ENCODE measurements at regions not wholly inside any gene's neighbourhood (a gene's known extent, or its start where the extent isn't known, plus 50 kb on each side); places are given as distances from the start of the nearest gene placed in this dataset.
A peak's percentile ranks its signal among the peaks of the same experiment; 100 is the strongest.

DNA sequence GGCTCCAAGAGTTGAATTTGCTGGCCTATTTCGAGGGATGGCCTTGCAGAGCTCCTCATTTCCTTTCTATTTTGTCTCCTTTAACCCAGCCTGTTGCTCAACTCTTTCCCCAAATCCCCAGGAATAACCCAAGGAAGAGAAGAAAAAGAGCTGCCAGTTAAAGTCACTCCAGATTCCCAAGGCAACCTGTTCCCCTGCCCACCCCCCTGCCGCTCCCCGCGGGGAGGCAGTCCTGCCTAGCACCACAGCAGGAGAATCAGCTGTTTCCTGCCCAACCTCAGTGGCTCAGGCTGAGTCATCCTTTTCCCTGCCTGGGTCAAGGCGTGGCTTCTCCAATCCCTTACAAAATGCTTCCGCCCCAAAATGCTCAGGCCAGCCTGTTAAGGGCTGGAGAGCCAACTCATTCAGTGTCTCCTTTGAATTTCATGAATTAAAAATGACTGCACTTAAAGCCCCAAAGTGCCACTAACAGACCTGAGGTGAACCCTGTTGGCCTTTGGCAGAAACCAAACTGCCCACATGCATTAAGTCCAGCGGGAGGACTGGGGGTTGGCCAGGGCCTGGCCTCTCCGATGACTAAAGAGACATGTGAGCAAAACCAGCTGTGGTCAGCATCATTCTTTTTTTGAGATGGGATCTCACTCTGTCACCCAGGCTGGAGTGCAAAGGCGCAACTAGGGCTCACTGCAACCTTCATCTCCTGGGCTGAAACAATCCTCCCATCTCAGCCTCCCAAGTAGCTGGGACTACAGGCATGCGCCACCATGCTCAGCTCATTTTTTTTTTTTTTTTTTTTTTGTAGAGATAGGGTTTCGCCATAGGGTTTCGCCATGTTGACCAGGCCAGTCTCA is 83.2 kb upstream of the KIF5B start (continued):
- TF ChIP-seq, protein P1, sequence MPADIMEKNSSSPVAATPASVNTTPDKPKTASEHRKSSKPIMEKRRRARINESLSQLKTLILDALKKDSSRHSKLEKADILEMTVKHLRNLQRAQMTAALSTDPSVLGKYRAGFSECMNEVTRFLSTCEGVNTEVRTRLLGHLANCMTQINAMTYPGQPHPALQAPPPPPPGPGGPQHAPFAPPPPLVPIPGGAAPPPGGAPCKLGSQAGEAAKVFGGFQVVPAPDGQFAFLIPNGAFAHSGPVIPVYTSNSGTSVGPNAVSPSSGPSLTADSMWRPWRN (IDR thresholded peaks at IDR 0.05; ENCODE audit: low read depth): 0 out of 2 replicates have a peak, but pooled peaks have one; percentile 22
- TF ChIP-seq, protein P2, sequence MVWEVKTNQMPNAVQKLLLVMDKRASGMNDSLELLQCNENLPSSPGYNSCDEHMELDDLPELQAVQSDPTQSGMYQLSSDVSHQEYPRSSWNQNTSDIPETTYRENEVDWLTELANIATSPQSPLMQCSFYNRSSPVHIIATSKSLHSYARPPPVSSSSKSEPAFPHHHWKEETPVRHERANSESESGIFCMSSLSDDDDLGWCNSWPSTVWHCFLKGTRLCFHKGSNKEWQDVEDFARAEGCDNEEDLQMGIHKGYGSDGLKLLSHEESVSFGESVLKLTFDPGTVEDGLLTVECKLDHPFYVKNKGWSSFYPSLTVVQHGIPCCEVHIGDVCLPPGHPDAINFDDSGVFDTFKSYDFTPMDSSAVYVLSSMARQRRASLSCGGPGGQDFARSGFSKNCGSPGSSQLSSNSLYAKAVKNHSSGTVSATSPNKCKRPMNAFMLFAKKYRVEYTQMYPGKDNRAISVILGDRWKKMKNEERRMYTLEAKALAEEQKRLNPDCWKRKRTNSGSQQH (CRISPR knock-in tag; IDR thresholded peaks at IDR 0.05): no peak
- TF ChIP-seq ATF3 (IDR thresholded peaks at IDR 0.05): peak; percentile 97
- peak; percentile 76 for TF ChIP-seq ATF3 (CRISPR knock-in tag; conservative IDR thresholded peaks at IDR 0.05)
- TF ChIP-seq SAP30 (IDR thresholded peaks at IDR 0.05; ENCODE audit: borderline replicate concordance, insufficient read depth, low read depth, low read length, poor library complexity, severe bottlenecking): no peak
- TF ChIP-seq NFE2 (IDR thresholded peaks at IDR 0.05; ENCODE audit: low read depth): peak; percentile 92
- no peak for TF ChIP-seq ZFX (CRISPR knock-in tag; IDR thresholded peaks at IDR 0.05)
- peak; percentile 52; the same call in 1 of the 2 replicates for TF ChIP-seq ZBTB17 (CRISPR knock-in tag; IDR thresholded peaks at IDR 0.05)
- no peak for TF ChIP-seq ZNF140 (CRISPR knock-in tag; IDR thresholded peaks at IDR 0.05)
- peak; percentile 25; the same call in 1 of the 2 replicates for TF ChIP-seq EHMT2 (IDR thresholded peaks at IDR 0.05)
- TF ChIP-seq NR0B1 (IDR thresholded peaks at IDR 0.05; ENCODE audit: partially characterized antibody): no peak
- peak in 1 of 2 experiments; percentile 96; a peak in 2 of 4 replicates for TF ChIP-seq ZNF318 (IDR thresholded peaks at IDR 0.05; ENCODE audit: borderline replicate concordance in 1 of 2, low read depth in 1 of 2)
- TF ChIP-seq C11orf30 (IDR thresholded peaks at IDR 0.05; ENCODE audit: low read depth): peak; percentile 89
- TF ChIP-seq LCOR (CRISPR knock-in tag; IDR thresholded peaks at IDR 0.05): peak; percentile 77

Data from K562 (cell line).